Left ventricle myocardium inferior (tissue), 1 donor: ENCODE measurements at regions not wholly inside any gene's neighbourhood (a gene's known extent, or its start where the extent isn't known, plus 50 kb on each side); places are given as distances from the start of the nearest gene placed in this dataset.

Experiments used
- DNase-seq: peaks from one replicate; pipeline ENCODE4 v3.0.0-alpha.2; 2020
- H3K27ac ChIP-seq: fragments of 200-600 bp; replicated peaks from 2 replicates; pipeline ENCODE4 v1.8.0; 2021
- H3K27me3 ChIP-seq: fragments of 200-600 bp; 2 replicates; pipeline ENCODE4 v1.8.0; 2021; ENCODE audit warnings: low read depth
- H3K36me3 ChIP-seq: fragments of 200-600 bp; 2 replicates; pipeline ENCODE4 v1.8.0; 2021
- H3K4me1 ChIP-seq: fragments of 200-600 bp; 2 replicates; pipeline ENCODE4 v1.8.0; 2021
- H3K4me3 ChIP-seq: fragments of 200-600 bp; 2 replicates; pipeline ENCODE4 v1.8.0; 2021; ENCODE audit warnings: mild to moderate bottlenecking, moderate library complexity
- H3K9me3 ChIP-seq: fragments of 200-600 bp; replicated peaks from 2 replicates; pipeline ENCODE4 v1.8.0; 2021
- intact Hi-C: fragments of 100-400 bp; cut with micrococcal nuclease; formaldehyde crosslinking; loops from one replicate; pipeline ENCODE4 v1.11.0; 2022
- TF ChIP-seq, protein P1 (sequence below): fragments of 200-600 bp; IDR thresholded peaks from 2 replicates; pipeline ENCODE4 v1.8.0; 2021; ENCODE audit warnings: antibody characterized with exemption, mild to moderate bottlenecking, borderline replicate concordance
- donor health status: DM: no; HTN: yes; CAD: no; lungs with severe emphysema.

GRCh38 chr2:103293742-103294077 is 531.9 kb downstream of the TMEM182 start:
- TF ChIP-seq, protein P1, sequence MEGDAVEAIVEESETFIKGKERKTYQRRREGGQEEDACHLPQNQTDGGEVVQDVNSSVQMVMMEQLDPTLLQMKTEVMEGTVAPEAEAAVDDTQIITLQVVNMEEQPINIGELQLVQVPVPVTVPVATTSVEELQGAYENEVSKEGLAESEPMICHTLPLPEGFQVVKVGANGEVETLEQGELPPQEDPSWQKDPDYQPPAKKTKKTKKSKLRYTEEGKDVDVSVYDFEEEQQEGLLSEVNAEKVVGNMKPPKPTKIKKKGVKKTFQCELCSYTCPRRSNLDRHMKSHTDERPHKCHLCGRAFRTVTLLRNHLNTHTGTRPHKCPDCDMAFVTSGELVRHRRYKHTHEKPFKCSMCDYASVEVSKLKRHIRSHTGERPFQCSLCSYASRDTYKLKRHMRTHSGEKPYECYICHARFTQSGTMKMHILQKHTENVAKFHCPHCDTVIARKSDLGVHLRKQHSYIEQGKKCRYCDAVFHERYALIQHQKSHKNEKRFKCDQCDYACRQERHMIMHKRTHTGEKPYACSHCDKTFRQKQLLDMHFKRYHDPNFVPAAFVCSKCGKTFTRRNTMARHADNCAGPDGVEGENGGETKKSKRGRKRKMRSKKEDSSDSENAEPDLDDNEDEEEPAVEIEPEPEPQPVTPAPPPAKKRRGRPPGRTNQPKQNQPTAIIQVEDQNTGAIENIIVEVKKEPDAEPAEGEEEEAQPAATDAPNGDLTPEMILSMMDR: no peak
- no peak for DNase-seq
- H3K36me3 ChIP-seq: no peaks in the 10 kb centered on the region
- H3K9me3 ChIP-seq: no peaks in the 10 kb centered on the region
- H3K4me1 ChIP-seq: no peaks in the 10 kb centered on the region
- intact Hi-C loops: no loop called here
- no peaks in the 10 kb centered on the region for H3K27me3 ChIP-seq
- H3K4me3 ChIP-seq: no peak overlapping the region
- no peak overlapping the region for H3K27ac ChIP-seq

DNA sequence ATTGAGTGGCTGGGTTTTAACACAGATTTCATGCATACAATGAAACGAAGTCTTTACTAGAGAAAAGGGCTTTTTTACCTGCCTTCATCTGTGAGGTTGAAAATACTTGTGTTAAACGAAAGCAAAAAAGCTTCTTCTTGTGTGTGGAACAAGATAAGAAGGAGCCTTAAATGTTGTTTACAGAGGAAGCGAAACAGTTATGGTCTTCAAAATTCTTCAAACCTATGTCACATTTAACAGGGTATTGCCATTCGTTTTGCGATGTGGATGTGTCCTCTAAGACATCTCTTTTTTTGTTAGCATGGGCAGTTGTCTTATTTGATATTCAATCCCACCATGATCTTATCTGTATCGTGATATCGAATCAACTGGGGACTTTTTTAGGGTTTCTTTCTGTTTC is 532.6 kb downstream of the TMEM182 start:
- Histone ChIP-seq H3K9me3 (no peaks in the 10 kb centered on the region), H3K36me3 (no peaks in the 10 kb centered on the region), H3K4me3 (no peak overlapping the region), H3K27me3 (no peaks in the 10 kb centered on the region), H3K4me1 (no peaks in the 10 kb centered on the region), H3K27ac (no peak overlapping the region)
- TF ChIP-seq, protein P1: no peak
- intact Hi-C loops: no loop called here
- no peak for DNase-seq

DNA sequence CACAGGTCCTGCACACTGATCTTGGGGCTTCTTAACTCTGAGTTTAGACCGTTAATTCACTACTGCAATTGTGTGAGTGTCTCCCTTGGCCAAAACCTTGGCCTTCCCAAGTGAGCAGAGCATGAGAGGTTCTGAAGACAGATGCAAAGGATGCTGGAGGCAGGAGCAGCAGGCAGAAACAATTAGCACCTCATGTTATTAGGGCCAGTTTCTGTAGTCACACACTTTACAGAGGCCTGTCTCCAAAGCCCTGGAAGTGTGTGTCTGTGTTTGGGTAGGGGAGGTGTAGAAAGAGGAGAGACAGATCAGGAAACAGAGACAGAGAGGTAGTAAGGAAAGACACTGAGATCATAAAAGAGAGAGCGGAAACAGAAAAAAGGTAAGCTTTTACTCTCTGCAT is 533.8 kb downstream of the TMEM182 start:
- Histone ChIP-seq H3K36me3 (no peaks in the 10 kb centered on the region), H3K27ac (no peak overlapping the region), H3K4me3 (no peak overlapping the region), H3K9me3 (no peaks in the 10 kb centered on the region), H3K27me3 (no peaks in the 10 kb centered on the region), H3K4me1 (no peaks in the 10 kb centered on the region)
- intact Hi-C loops: no loop called here
- TF ChIP-seq, protein P1: no peak
- DNase-seq: no peak

- no peak for DNase-seq
- Histone ChIP-seq H3K4me3 (no peak overlapping the region), H3K9me3 (no peaks in the 10 kb centered on the region), H3K36me3 (no peaks in the 10 kb centered on the region), H3K27ac (no peak overlapping the region), H3K4me1 (no peaks in the 10 kb centered on the region), H3K27me3 (no peaks in the 10 kb centered on the region)
- TF ChIP-seq, protein P1: no peak
- intact Hi-C loops: no loop called here
Measured at GRCh38 chr2:103324671-103325070, 562.8 kb downstream of the TMEM182 start.

GRCh38 chr2:103327386-103327785 is 565.6 kb downstream of the TMEM182 start:
- TF ChIP-seq, protein P1: no peak
- Histone ChIP-seq H3K27ac (no peak overlapping the region), H3K4me1 (no peaks in the 10 kb centered on the region), H3K4me3 (no peak overlapping the region), H3K9me3 (no peaks in the 10 kb centered on the region), H3K27me3 (no peaks in the 10 kb centered on the region), H3K36me3 (no peaks in the 10 kb centered on the region)
- no peak for DNase-seq
- intact Hi-C loops: no loop called here

- TF ChIP-seq, protein P1: no peak
- Histone ChIP-seq H3K36me3 (no peaks in the 10 kb centered on the region), H3K9me3 (no peaks in the 10 kb centered on the region), H3K4me3 (no peak overlapping the region), H3K27ac (no peak overlapping the region), H3K4me1 (no peaks in the 10 kb centered on the region), H3K27me3 (no peaks in the 10 kb centered on the region)
- no peak for DNase-seq
- intact Hi-C loops: no loop called here
Measured at GRCh38 chr2:103327966-103328365, 566.1 kb downstream of the TMEM182 start.
